ENCODE measurements at regions not wholly inside any gene's neighbourhood (a gene's known extent, or its start where the extent isn't known, plus 50 kb on each side); places are given as distances from the start of the nearest gene placed in this dataset.
"Not testable (repeated sequence)": the region's sequence is repeated elsewhere in the genome, so short reads cannot be mapped to it uniquely, and the experiment has no call there.

DNA sequence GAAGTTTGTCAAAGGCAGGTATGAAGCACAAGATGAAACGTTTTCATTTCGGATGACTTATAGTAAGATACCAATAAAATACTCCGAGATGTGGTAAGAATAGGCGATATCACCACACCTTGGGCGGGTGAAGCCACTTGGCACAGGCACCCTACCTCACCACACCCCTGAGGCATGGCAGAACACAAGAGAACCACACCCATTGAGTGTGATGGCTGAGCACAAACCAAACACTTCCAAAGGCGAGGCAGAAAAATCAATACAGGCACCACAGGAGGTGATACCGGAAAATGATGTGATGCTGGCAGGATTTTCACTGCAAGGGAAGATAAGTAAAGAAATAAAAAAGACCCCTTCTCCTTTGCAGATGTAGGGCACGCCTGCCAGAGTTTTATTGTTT lies 332.9 kb upstream of the PRDM1 start:
- DNase-seq = no peak

DNA sequence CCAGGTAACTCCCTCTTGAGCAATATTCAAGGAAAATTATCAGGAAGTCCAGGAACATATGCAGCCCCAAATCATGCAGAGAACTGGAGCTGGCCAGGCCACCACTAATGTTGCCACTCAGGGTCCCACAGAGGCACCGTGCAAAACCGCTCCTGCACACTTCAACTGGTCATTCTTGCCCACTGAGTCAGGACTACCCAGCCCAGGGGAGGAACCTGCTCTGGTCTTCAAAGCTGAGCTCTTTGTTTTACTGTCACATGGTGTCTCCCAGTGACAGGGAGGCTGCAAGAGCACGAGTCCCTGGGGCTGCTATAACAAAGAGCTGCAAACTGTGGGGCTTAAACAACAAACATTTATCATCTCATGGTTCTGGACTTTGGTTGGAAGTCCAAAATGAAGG lies 336.0 kb upstream of the PRDM1 start:
- DNase-seq = no peak

DNA sequence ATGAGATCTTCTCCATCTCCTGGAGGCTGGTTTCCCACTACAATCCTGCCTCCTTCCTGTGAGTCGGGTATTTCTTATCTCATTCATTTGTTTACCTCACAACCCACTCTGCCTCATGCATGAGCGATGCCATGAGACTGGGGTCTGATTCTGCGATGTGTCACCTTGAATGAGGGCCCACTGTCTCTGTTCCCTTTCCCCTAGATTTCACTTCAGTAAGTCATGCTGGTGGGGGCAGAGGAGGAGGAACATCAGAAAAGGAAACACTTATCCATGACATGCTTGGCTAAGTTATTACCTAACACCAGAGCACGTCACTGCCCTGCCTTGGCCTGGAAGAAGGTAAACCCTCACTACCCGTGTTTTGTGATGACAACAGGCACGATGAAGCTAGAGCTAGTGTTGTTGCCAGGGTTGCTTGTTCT lies 337.4 kb upstream of the PRDM1 start:
- DNase-seq = no peak

DNA sequence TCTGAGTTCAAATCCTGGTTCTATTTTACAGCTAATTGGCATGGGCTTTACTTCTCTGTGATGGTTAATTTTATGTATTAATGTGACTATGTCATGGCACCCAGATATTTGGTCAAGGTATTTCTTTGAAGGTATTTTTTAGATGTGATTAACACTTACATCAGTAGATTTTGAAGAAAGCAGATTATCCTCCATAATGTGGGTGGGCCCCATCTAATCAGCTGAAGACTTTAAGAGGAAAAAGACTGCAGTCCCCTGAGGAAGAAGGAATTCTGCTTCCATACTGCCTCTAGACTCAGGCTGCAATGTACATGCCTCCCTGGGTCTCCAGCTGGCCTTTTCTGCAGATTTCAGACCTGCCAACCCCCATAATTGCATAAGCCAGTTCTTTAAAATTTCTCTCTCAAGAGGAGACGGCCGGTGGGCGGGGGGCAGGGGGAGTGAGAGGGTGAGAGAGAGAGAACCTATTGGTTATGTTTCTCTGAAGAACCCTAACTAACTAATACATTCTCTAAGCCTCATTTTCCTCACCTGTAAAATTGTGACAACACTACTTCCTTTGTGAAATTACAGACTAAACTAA lies 338.2 kb upstream of the PRDM1 start:
- no peak for DNase-seq

DNA sequence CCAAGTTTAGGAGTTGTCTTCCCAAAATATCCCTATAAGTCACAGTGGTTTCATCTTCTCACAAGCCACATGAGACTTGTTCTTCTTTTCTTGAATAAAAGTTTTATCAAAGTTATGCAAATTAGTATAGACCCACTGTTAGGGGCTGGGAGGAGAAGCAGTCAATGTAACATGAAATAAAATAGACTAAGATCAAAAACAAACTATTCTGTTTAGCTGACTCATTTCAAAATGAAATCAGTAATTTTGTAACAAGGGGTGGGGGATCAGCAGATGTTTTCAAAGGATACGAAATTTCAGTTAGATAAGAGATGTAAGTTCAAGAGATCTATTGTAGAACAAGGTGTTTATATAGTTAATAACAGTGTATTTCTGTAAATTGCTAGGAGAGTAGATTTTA lies 339.6 kb upstream of the PRDM1 start:
- DNase-seq = no peak

DNA sequence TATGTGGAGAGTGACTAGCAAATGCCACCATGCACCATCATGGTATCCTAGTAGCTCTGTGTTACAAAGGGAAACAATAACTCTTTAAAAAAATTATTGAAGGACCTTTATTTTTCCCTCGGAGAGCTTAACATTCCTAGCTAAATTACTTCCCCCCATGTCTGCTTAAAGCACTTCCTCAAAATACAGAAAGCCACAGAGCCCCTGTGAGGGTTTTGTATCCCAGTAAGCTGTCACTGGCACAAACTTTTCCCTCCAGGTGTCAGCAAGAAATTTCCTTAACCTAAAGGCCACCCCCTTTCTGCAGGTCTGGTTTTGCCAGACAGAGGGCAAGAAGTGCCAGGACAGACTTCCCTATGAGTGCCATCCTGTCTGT lies 340.0 kb upstream of the PRDM1 start:
- no peak for DNase-seq

DNA sequence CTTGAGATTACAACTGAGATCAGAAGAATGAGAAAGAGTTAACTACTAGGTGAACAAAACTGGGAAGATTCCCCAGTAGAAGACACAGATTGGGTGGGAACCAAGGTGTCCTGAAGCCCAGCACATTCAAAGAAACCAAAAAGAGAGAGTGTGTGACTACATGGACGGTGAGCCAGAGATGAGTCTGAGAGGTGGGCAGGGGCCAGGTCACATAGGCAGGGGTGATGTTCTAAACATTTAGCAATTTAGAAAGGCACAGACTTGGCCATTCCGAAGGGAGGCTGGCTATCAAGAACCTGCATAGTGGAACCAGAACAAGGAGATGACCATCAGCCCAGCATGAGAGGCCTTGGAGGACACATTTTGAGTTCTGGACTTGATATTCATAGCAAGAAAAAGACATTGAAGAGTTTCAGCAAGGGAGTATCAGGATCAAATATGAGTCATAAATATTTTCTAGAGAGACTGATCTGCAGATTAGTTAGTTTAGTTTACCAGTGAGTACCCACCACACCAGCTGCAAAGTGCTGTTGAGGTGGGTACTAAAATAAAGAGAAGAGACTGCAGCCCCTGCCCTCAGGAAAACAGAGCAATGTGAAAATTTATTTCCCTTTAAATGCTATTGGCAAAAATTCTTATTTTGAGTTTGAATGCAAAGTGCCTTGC lies 340.5 kb upstream of the PRDM1 start:
- DNase-seq = no peak

DNA sequence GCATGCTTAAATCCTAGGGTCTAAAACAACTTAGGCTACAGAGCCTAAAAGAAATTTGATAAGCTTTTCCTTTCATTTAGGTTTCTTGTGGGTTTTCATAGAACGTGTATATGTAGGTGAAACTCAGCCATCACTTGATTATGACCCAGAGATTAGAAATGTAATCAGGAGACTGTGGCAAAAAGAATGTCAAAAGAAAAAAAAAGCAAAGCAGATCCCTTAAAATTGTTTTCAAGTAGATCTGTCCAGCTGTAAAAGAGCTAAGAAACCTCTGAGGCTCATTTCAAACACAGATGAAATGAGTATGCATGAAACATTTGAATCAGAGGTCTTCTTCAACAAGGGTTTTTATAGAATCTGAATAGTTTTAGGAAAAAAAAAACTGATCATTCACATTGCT lies 341.3 kb upstream of the PRDM1 start:
- DNase-seq = no peak

DNA sequence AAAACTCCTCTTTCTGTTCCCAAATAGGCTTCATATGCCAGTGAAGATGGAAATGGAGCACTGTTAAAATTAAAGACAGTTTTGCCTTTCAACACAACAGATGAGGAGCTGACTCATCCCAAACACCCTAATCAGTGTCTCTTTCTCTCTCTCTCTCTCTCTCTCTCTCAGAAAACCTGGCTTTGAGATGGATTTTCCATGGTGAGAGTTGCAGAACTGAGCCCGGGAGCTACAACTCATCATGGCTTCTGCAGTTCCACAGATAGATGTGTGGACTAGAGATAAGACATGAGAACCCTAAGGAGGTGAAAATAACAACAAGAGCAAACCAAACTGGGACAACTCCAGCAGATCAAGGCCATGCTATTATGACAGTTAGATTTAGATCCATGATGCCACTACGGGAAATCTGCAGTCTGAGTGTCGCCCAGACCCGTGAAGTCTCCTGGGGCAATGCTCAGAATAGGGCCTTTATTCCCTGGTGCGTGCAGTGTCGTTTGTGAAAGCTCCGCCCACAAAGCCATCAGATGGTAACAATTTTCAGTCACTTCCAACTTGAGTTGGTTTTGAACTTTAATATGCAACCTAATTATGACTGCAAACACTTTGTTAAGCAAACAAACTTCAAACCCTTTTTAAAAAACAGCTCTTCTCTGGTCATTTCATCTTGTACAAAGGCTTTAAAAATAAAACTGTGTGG lies 338.2 kb upstream of the PREP start:
- no peak for DNase-seq

DNA sequence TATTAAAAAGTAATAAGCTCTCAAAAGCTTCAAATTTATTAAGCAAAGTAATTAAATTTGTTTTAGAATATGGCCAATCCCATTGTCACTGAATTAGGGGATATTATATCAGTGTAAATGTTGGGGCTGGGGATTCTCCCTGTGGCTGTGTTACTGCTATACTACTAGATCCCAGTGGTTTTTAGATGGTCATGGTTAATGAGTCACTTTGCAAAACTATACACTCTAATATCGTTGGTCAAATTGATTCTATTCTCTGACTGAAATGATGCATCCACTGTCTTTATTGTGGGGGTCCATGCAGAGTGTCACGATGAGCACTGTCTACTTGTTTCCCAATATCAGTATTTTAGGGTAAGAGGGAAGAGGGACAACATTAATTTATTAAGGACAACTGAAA lies 336.9 kb upstream of the PREP start:
- no peak for DNase-seq

DNA sequence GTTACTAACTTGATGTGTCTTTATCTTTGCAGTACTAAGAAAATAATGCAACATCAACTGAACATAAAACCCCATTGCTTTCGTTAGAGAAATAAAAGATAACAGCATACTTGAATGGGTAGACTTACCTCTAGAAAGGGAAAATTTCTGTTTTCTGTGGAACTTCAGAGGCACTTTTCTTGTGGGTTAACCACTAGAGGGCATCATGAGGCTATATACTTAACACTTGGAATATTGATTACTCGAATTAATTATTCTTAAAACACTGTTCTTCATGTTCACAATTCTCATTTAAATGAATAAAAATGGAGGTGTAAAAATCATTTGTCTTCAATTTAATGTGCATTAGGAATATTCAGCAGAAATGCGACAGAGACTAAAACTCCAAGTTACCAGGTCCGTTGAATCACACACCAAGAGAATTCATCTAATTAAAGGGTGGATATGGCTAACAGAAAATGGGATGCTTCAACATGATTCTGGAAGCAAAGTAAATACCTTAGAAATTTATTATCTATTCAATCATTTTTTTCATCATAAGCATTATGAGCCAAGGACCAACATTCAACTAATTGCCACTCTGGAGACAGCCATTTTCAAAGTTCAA lies 330.8 kb upstream of the PREP start:
- no peak for DNase-seq

DNA sequence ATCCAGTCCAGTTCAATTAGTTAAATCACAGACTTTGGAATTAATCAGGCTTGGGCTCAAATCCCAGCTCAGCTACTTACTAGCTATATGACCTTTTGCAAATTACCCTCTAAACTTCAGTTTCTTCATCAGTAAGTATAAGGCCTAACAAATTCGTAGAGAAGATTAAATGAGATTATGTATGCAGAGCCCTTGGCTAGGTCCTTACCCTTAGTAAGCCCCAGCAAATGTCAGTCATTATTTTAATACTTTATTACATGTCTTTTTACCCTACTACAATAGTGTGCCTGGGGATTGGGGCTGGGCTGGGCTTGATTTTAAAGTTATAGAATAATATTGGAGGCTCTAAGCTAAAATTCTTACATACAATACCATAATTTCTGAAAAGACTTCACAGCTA lies 326.1 kb upstream of the PREP start:
- no peak for DNase-seq

DNA sequence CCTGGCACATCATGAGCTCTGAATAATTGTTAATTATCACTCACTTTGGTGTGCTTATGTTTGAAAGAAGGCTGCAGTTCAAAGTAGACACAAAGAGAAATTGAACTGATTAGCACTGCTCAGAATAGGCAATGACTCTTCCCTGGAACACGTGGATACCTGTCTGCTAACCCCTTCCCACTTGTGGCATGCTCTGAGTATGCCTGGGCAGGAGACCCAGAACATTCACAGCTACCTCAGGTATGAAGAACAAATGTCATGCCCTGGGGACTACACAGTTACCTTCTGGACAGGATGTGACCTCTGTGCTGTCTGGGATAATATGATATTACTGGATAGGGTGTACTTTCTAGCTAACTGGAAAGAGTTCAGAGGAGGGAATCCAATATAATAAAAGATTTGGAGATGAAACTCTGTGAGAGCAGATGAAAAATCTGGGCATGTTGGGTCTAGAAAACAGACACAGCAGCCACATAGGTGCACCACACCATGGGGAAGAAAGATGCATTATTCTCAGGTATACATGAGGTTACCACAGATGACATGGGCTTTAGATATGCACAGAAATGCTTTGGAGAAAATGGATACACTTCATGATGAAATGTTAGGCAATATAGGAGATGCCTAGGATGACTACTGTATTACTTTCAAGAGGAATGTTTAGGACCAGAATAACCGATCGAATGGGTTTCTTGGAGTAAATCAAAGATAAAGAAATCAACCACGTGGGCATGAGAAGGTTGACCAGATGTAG lies 324.2 kb upstream of the PREP start:
- no peak for DNase-seq

DNA sequence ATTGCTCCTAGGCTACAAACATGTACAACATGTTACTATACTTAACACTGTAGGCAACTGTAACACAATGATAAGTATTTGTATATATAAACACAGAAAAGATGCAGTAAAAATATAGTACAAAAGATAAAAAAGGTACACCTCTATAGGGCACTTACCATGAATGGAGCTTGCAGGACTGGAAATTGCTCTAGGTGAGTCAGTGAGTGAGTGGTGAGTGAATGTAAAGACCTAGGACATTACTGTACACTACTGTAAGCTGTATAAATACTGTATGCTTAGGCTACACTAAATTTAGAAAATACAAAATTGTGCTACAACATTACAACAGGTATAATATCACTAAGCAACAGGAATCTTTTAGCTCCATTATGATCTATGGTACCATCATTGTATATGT lies 312.0 kb upstream of the PREP start:
- DNase-seq = no peak

DNA sequence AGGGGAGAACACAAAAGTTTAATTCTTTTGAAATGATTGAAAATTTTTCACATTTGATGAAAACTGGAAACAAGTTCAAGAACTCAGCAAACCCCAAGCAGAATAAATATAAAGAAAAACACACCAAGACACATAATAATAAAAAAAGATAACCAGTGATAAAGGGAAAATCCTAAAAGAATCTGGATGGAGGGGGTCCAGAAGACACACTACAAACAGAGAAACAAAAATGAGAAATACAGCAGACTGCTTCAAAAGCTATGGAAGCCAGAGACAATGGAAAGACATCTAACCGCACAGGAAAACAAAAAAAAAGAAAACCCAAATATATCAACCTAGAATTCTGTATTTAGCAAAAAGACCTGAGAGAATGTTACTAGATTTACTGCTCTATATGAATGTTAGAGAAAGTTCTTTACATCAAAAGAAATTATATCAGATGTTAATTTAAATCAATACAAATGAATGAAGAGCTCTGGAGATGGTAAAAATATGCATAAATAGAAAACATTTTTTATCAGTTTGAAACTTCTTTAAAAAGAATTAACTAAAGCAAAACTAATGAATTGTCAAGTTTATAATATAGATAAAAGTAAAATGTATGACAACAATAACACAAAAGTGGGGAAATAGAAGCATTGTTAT lies 310.7 kb upstream of the PREP start:
- DNase-seq = no peak

DNA sequence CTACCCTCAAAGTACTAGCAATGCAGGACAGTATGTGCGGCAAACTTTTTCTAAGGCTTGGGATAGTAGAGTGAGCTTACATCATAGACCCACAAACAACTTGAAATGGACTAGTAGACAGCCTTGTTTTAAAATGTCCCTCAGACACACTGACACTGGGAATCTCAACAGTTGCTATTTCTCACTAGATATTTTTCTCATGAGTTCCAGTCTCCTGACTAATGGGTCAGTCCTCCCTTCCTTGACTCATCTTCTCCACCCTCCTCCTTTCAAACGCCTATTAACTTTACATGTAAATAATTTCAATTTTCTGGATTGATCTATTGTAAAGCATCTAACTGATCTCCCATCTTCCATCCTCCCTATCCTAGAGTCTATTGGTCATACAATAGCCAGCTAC lies 308.3 kb upstream of the PREP start:
- DNase-seq = no peak

DNA sequence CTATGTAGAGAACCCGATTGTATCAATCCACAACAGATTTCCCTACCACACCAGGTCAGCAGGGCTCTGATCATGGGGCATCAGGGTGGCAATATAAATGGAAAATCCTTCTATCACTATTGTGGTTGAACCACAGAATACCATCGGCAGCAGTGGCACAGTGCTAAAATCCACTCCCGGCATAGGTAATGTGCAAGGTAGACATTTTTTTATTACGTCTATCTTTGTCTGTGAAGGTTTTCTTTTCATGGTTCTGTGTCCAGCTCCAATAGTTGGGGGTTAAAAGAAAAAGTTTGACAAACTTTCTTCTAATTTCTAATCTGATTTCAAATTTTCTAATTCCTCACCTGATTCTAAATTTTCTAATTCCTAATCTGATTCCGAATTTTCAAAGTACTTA lies 302.7 kb upstream of the PREP start:
- no peak for DNase-seq

DNA sequence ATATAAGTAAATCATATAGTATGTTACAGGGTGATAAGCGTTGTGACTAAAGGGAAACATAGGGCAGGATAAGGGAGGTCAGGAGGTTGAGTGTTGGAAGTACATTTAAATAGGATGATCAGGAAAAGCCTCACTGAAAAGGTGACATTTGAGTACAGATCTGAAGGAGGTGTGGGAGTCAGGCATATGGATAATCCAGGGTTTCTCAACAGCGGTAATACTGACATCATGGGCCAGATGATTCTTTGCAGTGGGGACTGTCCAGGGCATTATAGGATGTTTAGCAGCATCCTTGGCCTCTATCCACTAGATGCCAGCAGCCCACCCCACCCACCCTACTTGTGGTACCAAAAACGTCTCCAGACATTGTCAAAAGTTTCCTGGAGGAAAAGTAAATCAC lies 292.6 kb upstream of the PREP start:
- DNase-seq = no peak

DNA sequence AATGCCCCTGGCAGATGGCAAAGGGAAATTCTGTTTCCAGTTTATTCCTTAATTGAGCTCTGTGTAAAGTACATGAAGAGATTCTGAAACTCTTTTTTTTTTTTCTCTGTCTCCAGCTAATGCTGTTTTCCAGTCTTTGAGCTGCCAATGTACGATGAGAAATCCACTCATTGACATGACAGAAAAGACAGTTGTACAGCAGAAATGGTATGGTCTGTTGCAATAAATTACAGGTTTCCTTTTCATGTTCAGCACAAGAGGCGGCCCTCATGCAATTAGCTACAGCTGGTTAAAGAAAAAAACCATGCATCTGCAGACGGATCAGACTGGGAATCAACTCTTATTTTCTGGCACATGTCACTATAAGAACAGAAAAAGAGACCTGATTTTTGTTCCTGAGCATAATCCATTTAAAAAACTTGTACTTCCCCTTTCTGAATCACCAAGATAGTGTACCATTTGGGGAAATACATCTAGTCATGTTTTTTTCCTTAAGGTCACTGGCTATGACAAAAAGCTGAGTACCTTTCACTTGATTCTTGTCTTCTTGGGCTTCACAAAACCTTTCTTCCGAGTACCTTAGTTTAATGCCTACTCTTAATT lies 289.8 kb upstream of the PREP start:
- no peak for DNase-seq

DNA sequence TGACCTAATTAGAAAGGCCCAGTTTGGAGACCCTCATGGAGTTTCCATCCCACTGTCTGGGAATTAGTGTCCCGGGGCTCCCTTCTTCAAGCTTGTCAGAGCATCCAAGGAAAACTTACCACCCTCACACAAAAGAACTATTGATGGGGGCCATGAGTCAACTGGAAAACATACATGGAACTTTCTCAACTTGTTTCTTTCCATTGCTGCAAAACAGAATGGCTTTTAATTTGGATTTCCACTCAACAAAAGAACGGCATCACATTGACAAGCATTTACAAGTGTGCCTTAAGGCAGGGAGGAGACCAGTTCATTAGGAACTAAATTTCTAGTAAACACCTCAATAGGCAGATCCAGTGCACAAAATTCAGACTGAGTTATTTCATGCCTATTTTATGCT lies 289.1 kb upstream of the PREP start:
- DNase-seq = no peak

DNA sequence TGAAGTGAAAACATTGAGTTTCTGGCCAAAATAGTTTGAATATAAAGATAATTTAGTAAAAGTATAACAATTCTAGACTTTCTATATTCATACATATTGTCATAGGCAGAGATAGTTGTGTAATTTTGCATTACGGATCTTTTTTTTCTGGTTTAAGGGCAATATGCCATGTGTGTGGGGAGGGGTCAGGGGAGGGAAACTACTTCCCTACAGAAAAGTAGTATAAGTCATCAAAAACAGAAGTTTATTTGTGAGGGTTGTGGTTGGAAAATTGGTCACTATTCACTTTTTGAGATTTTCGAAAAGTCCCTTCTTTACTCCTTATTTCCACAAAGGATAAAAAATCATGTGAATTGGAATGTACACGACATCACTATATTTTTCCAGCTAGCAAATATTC lies 288.2 kb upstream of the PREP start:
- DNase-seq = no peak

DNA sequence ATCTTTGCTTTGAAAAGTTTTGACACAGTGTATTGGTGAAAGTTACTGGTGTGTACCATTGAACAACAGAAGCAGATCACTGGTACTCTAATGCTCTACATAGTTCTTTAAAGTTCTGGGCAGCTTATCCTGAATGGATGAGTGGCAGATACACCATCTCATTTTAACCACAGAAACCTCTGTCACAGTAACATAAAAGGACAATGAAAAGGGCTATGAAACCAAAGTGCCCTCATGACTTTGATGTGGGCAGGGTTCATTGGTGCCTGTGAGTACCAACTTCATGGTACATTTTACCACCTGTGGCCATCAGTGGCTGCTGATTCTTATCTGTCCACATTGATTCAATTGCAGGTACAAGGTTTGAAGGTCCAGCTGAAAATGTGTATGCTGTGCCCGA lies 285.7 kb upstream of the PREP start:
- DNase-seq = no peak

DNA sequence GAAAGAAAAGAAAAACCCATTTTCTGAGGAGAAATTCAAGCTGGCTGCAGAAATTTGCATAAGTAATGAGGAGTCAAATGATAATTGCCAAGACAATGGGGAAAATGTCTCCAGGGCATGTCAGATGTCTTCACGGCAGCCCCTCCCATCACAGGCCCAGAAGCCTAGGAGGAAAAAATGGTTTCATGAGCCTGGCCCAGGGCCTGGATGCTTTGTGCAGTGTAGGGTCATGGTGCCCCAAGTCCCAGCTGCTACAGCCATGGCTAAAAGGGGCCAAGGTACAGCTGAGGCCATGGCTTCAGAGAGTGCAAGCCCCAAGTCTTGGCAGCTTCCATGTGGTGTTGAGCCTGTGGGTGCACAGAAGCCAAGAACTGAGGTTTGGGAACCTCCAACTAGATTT lies 283.9 kb upstream of the PREP start:
- DNase-seq = not testable (repeated sequence)
